ENCODE measurements at regions not wholly inside any gene's neighbourhood (a gene's known extent, or its start where the extent isn't known, plus 50 kb on each side); places are given as distances from the start of the nearest gene placed in this dataset.
A peak's percentile ranks its signal among the peaks of the same experiment; 100 is the strongest.
"Not testable (repeated sequence)": the region's sequence is repeated elsewhere in the genome, so short reads cannot be mapped to it uniquely, and the experiment has no call there.

DNA sequence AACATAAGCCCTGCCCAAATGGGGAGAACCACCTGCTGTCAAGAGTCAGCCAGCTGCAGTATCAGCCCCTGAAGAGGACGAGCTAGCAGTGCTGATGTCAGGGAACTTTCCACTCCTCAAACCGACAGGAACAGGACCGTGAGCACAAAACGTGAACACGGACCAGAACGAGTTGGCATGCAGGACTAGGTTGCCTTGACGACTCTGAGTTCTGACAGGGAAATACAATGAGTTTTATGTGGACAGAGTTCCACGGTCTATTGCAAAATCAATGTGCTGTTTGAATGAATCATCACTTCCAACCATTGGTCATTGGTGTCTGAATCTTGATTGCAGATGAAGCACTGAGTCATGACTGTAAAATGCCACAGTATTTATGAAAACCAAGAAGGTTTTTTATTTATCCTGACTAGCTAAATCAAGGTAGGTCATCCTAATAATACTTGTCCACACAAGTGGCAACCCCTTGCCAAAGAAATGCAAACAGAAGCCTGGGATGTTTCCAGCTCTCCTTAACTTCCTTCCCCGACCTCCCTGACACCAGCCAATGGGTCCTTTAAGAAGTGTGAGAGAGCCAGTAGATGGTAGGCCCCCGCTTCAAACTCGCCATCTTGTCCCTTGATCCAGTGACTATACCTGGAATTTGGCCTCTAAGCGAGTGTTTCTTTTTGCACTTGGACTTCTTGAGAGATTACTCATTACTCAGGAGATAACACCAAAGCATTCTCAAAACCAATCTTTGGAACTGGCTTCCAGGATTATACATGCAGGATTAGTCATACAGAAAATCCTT, 119.6 kb downstream of the ASB7 start:
- DNase-seq = peak in 1 of 2 donors; percentile 21

DNA sequence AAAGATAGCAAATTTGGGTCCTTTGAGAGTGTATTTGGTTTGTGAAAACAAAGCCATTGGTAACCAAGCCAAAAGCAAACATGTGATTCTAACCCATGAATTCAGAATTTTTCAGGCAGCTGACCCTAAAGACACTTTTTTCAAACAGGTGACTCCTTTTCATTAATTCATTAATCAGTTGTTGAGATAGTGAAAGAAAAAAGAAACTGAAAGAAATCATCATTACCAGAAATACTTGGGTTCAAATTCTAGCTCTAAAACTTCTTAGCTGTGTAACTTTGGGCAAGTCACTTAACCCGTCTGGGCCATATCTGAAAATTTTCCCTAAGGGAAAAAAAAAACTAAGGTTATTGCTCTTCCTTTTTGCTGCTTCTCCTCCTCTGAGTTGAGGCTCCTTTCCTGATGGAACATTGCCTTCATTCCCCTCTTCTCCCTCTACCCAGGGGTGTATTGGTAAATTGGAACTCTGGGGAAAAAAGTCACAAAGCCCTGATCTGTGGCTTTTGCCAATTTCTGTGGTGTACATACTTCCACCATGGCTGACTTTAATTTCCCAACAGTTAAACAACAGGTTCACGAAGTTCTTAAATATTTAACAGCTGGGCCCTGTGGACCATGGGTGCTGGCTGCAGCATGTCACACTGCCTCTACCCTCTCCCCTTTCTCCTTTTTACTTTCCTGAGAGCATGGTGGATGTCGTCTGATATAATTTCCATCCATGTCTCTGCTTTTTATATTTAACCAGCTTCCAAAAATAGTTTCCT, 120.3 kb downstream of the ASB7 start:
- DNase-seq = no peak

DNA sequence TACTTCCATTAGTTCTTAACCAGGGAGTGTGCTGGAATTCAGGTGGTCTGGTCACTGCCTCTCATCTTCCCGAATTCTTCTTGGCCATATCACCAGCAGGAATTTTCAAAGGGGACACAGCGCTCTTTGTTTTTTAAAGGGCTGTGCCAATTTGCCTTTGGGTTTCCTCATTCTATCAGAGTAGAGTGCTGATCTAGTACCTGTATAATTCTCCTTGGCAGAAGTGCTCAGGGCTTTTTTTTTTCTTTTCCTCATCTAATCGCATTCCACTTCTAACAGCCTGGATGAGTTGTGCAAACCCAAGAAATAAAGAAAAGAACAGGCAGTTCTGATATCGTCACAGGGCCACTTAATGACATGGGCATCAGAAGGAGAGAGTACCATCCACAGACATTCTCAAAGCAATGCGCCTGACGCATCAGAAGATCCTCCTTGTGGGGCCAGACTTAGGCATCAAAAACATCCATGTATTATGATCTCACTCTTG, 121.0 kb downstream of the ASB7 start:
- DNase-seq = no peak

DNA sequence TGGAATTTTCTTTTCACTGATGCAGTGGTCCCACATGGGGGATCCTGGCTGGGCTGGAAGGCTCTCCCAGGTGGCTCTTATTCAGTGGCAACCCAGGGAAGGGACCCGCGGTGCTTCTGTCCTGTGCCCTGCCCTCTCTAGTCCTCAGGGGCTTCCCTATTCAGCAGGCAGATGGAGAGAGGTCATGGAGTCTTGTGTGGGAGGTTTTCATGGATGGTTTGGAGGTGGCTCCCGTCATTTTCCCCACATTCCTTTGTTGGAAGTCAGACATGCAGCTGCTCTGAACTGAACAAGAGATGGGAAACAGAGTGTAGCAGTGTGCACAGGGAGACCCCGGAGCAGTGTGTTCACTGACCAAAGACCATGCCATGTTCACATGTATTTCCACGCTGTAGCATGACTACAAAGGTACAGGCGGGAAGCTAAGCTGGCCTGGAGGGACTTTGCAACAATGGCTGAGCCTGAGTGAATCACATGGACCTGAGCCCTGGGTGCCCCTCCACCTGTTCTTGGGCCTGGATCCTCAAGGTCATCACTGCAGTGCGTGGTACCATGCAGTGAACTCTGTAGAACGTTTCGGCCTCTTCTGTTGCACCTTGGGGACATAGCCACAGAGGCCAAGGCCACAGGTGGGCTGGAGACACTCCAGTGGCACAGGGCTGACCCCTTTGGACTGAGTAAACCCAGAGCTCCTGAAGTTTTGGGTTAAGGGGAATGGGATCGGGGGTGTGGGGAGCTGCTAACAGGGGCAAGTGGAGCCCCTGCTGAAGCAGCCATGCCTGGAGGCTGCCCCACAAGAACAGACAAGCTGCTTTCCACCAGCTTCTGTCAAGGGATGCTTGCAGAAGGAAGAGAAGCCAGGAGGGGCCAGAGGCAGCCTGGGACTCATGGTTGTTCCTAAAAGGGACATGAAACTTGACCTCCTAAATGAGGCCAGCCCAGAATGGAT, 123.0 kb downstream of the ASB7 start:
- DNase-seq = no peak

- no peak for DNase-seq
Measured at GRCh38 chr15:100726070-100726420, 123.7 kb downstream of the ASB7 start.

GRCh38 chr15:100726421-100727190, 124.2 kb downstream of the ASB7 start:
- DNase-seq = no peak

DNA sequence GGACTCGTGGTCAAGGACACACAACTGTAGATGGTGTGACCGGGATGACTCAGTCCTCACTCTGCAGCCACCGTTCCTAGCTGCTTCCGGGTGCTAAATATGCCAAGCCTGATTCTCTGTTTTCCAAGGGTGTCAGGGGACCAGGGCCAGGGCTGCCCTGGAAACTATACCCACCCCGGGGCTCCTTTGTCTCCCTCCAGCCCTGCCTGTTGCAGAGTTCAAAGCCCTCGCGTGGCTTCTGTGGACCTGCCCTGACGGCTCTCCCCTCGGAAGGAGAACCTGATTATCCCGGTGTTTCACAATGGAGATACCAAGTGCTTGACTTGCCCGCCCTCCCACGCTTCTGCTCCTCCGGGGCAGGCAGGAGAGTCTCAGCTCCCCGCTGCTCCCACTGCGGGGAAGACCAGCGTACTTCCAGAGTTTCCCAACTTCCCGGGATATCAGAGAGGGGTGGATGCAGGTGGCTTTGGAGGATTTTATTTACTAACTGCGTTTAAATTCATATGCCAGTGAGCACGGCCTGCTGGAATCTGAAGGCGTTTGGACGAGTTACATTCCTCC, 125.0 kb downstream of the ASB7 start:
- no peak for DNase-seq

GRCh38 chr15:100728371-100729201, 126.2 kb downstream of the ASB7 start:
- DNase-seq = no peak

DNA sequence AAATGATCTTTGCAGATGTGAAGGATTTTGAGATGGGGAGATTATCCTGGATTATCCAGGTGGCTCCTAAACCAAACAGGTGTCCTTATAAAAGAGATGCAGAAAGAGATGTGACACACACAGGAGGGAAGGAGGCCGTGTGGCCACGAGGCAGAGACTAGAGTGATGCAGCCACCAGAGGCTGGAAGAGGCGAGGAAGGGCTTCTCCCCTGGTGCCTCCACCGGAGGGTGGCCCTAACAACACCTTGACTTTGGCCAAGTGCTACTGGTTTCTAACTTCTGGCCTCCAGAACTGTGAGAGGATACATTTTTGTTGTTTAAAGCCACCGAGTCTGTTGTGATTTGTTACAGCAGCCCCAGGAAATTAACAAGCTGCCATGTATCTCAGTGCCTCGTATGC, 127.1 kb downstream of the ASB7 start:
- DNase-seq = no peak

DNA sequence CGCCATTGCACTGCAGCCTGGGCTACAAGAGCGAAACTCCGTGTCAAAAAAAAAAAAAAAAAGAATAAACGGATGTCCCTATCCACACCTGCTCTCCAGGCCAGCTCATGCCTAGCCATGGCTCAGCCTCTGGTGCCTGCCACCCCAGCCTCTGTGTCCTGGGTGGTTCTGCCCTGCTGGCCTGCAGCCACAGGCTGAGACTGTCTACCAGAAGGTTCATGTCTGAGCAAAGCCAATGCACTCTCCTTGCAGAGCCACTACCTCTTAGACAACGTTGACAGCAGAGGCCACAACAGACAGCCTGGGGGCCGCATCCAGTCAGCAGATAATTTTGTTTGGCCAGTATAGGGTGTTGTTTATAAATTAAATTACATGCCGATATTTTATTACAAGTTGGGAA, 127.7 kb downstream of the ASB7 start:
- DNase-seq = no peak

GRCh38 chr15:100730655-100731266, 128.4 kb downstream of the ASB7 start:
- no peak for DNase-seq

- no peak for DNase-seq
Measured at GRCh38 chr15:100731267-100732152, 129.1 kb downstream of the ASB7 start.

DNA sequence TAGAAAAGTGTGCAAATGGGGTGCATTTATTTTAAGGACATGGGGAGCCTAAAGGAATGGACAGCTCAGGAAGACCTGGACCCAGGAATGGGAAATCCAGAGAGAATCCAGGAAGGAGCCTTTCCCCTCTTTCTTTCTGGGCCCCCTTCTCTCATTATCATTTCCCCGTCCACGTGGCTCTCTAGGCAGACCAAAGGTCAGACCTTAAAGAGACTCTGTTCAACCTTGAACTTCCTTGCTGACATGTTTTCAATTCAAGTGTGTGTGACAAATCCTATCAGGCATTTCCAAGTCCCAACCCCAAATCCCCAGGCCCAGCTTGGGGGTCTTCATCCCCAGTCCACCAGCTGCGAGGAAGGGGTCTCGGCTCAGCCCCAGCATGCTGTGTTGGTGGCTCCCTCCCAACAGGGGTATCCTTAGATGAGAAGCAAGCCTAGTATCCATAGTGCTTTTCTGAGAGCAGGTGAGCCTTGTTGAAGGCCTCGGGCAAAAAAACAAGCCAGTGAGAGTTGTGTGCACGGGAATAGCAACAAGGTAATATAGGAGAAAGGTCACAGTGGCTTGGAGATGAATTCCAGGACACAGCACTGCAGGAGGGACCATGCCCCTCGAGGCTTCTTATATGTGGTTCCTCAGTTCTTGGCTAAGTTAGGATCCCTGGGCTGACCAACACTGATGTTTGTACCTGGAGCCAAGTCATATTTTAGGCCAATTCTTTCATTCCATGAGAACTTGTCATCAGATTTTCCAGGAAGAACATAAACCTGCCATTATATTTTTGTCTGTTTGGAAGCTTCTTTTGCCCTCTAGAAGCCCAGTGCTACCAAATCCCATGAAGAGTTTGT, 130.0 kb downstream of the ASB7 start:
- no peak for DNase-seq

- DNase-seq = no peak
Measured at GRCh38 chr15:100733101-100733842, 130.9 kb downstream of the ASB7 start.

DNA sequence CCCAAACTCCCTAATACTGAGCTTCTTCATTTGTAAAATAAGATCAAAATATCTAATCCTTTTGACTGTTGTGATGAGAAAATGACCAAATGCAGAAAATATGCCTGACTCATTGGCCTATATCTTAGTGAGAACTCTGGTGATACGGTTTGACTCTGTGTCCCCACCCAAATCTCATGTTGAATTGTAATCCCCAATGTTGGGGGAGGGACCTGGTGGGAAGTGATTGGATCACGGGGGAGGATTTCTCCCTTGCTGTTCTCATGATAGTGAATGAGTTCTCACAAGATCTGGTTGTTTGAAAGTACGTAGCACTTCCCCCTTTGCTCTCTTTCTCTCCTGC, 131.4 kb downstream of the ASB7 start:
- not testable (repeated sequence) for DNase-seq

DNA sequence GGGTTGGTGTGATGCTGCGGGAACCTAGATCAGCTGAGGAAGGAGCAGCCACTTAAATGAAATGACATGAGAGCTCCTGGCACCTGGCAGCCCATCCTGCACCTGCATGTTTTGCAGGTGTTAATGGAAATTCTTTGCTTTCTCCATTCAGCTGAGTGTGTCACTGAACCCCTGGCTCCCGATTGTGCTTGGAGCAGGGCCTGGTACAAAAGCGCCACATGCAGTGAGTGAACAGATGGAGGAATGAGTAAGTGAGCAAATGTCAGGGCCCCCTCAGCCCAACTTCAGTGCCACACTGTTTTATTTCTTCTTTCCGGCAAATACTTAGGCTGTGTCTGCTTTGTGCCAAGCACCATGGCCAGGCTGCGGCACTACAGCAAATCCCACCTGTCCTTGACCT, 132.2 kb downstream of the ASB7 start:
- no peak for DNase-seq

- DNase-seq = no peak
Measured at GRCh38 chr15:100735129-100736053, 133.0 kb downstream of the ASB7 start.

Data from bone marrow (tissue), 2 donors.